GM12878 (cell line): ENCODE measurements at regions not wholly inside any gene's neighbourhood (a gene's known extent, or its start where the extent isn't known, plus 50 kb on each side); places are given as distances from the start of the nearest gene placed in this dataset.

Source experiments
- ATAC-seq: fragments of 200-7000 bp; cut with Tn5 transposase; 3 replicates; pipeline ENCODE4 v1.9.1; 2020; ENCODE audit warnings: mild to moderate bottlenecking, moderate library complexity
- BruUV-seq: library from RNA; stranded (reverse); fragments of 400-500 nt; replicated peaks from 2 replicates; lab custom pipeline; 2021; lab: Mats Ljungman, UMichigan
- CTCF ChIA-PET: fragments of 300-600 bp; sonication (Branson Sonifier 250); formaldehyde crosslinking; extraction: SDS; loops from one replicate; lab custom pipeline; 2021; ENCODE audit warnings: inconsistent platforms; lab: Yijun Ruan, JAX
- POLR2A ChIA-PET: fragments of 350-600 bp; formaldehyde crosslinking; extraction: SDS; loops from one replicate; lab custom pipeline; 2021; ENCODE audit warnings: inconsistent platforms; lab: Charles Lee
- RAD21 ChIA-PET: fragments of 300-600 bp; sonication (Branson Sonifier 250); formaldehyde crosslinking; loops from one replicate; lab custom pipeline; 2023; ENCODE audit warnings: antibody characterized with exemption; ENCODE audit not compliant: unreplicated experiment; lab: Charles Lee
- SMC1A ChIA-PET: fragments of 300-600 bp; sonication (Branson Sonifier 250); formaldehyde crosslinking; loops from one replicate; lab custom pipeline; 2023; ENCODE audit not compliant: unreplicated experiment, uncharacterized antibody; lab: Charles Lee
- DNase-seq: peaks from one replicate; pipeline ENCODE4 v3.0.0-alpha.2; 2011; ENCODE audit warnings: low read depth, low spot score
- FAIRE-seq: peaks from 3 replicates; lab custom pipeline; 2011; peaks lifted over from hg19 to GRCh38; lab: Jason Lieb, UNC
- H2AFZ ChIP-seq: 2 replicates; pipeline ENCODE4 v1.6.0; 2011; ENCODE audit warnings: low read depth, low read length, control low read depth; ENCODE audit not compliant: control insufficient read depth
- H3K27ac ChIP-seq: 2 replicates; pipeline ENCODE4 v1.5.1; 2011; ENCODE audit warnings: control low read depth; ENCODE audit not compliant: control insufficient read depth, insufficient read depth
- H3K27me3 ChIP-seq, 2 experiments: replicated peaks in 1 of 2; 2 replicates each; pipeline versions ENCODE4 v1.6.0 to v1.6.1; 2011; ENCODE audit warnings: low read length in 1 of 2; ENCODE audit not compliant: control insufficient read depth in 2 of 2, insufficient read depth in 2 of 2
- H3K36me3 ChIP-seq, 2 experiments: 2 replicates each; pipeline ENCODE4 v1.5.1; 2011; ENCODE audit warnings: low read length in 1 of 2; ENCODE audit not compliant: control insufficient read depth in 2 of 2, insufficient read depth in 2 of 2
- H3K4me1 ChIP-seq: 2 replicates; pipeline ENCODE4 v1.6.1; 2011; ENCODE audit warnings: mild to moderate bottlenecking, low read length, moderate library complexity, mixed read lengths; ENCODE audit not compliant: control insufficient read depth, insufficient read depth
- H3K4me2 ChIP-seq: 2 replicates; pipeline ENCODE4 v1.6.0; 2011; ENCODE audit warnings: control low read depth; ENCODE audit not compliant: control insufficient read depth, insufficient read depth
- H3K4me3 ChIP-seq: fragments of 200-600 bp; sonication (generic); 2 replicates; pipeline ENCODE4 v1.5.1; 2016
- H3K79me2 ChIP-seq: 2 replicates; pipeline ENCODE4 v1.6.0; 2011; ENCODE audit warnings: low read length; ENCODE audit not compliant: control insufficient read depth, insufficient read depth
- H3K9ac ChIP-seq: 2 replicates; pipeline ENCODE4 v1.8.0; 2011; ENCODE audit warnings: low read length, control low read depth, mixed read lengths; ENCODE audit not compliant: control insufficient read depth, insufficient read depth
- H3K9me3 ChIP-seq: replicated peaks from 3 replicates; pipeline ENCODE4 v1.5.1; 2011; ENCODE audit warnings: mild to moderate bottlenecking, low read length; ENCODE audit not compliant: control insufficient read depth, insufficient read depth
- H4K20me1 ChIP-seq: 2 replicates; pipeline ENCODE4 v1.6.0; 2011; ENCODE audit not compliant: control insufficient read depth, insufficient read depth
- CHD4 ChIP-seq: fragments of 200-600 bp; sonication (generic); IDR thresholded peaks from 2 replicates; pipeline ENCODE4 v1.6.1; 2016; ENCODE audit warnings: mild to moderate bottlenecking
- CTCF ChIP-seq, 3 experiments: IDR thresholded peaks in 2 of 3; conservative IDR thresholded peaks in 1 of 3; 2 replicates each; pipeline ENCODE4 v1.5.1; 2011; ENCODE audit warnings: low read depth in 3 of 3, low read length in 3 of 3, mild to moderate bottlenecking in 3 of 3, control low read depth in 2 of 3, moderate library complexity in 2 of 3, inconsistent platforms in 1 of 3, mixed read lengths in 1 of 3; ENCODE audit not compliant: control insufficient read depth in 2 of 3, insufficient read depth in 1 of 3; ENCODE audit errors: extremely low read depth in 1 of 3
- E2F8 ChIP-seq: fragments of 450-650 bp; IDR thresholded peaks from 2 replicates; pipeline ENCODE4 v1.6.1; 2018; ENCODE audit warnings: mild to moderate bottlenecking, low read depth, moderate library complexity; ENCODE audit not compliant: partially characterized antibody
- HDAC2 ChIP-seq: fragments of 200-600 bp; sonication (generic); IDR thresholded peaks from 2 replicates; pipeline ENCODE4 v1.6.1; 2017
- MXI1 ChIP-seq: fragments of 150-350 bp; IDR thresholded peaks from 2 replicates; pipeline ENCODE4 v1.6.1; 2011; ENCODE audit warnings: low read depth, mild to moderate bottlenecking, inconsistent platforms, low read length, improper control_type of control experiment
- NFYA ChIP-seq: IDR thresholded peaks from 2 replicates; pipeline ENCODE4 v1.6.1; 2011; ENCODE audit warnings: low read depth, mild to moderate bottlenecking, low read length, improper control_type of control experiment, borderline replicate concordance
- NR2C1 ChIP-seq: fragments of 450-650 bp; IDR thresholded peaks from 2 replicates; pipeline ENCODE4 v1.6.1; 2017; ENCODE audit warnings: antibody characterized with exemption, mild to moderate bottlenecking, moderate library complexity
- PKNOX1 ChIP-seq: fragments of 450-650 bp; IDR thresholded peaks from 2 replicates; pipeline ENCODE4 v1.6.1; 2016; ENCODE audit warnings: mild to moderate bottlenecking
- SMC3 ChIP-seq: IDR thresholded peaks from 2 replicates; pipeline ENCODE4 v1.6.1; 2011; ENCODE audit warnings: low read length, improper control_type of control experiment, borderline replicate concordance
- SRF ChIP-seq, 2 experiments: IDR thresholded peaks; 2 replicates each; pipeline ENCODE4 v1.6.1; 2011; ENCODE audit warnings: low read depth in 2 of 2, low read length in 2 of 2, mild to moderate bottlenecking in 1 of 2, moderate library complexity in 1 of 2
- TARDBP ChIP-seq: IDR thresholded peaks from 2 replicates; pipeline ENCODE4 v1.6.1; 2016; ENCODE audit warnings: borderline replicate concordance
- USF1 ChIP-seq: IDR thresholded peaks from 2 replicates; pipeline ENCODE4 v1.6.1; 2011; ENCODE audit warnings: borderline replicate concordance, low read depth, mild to moderate bottlenecking, moderate library complexity, mixed read lengths, low read length; ENCODE audit not compliant: insufficient read depth; ENCODE audit errors: extremely low read length
- ZNF622 ChIP-seq: fragments of 450-650 bp; IDR thresholded peaks from 2 replicates; pipeline ENCODE4 v1.6.1; 2017; ENCODE audit warnings: mild to moderate bottlenecking, inconsistent platforms
- WGBS: methylation state at CpG from one replicate; pipeline ENCODE4 v1.1.6; 2016; ENCODE audit warnings: low lambda C conversion rate; ENCODE audit not compliant: insufficient replicate concordance, insufficient coverage; ENCODE audit errors: missing lambda C conversion rate; 5-methylcytosine and 5-hydroxymethylcytosine counted together
- in situ Hi-C: fragments of 300-500 bp; cut with MboI; formaldehyde crosslinking; loops from 9 replicates; pipeline ENCODE4 v1.14.3; 2018; ENCODE audit warnings: mixed read lengths
- intact Hi-C: fragments of 100-400 bp; cut with micrococcal nuclease; formaldehyde crosslinking; loops from one replicate; pipeline ENCODE4 v1.14.2; 2022; ENCODE audit not compliant: unreplicated experiment

- TF ChIP-seq E2F8 (no peak), TARDBP (no peak), SRF (IDR thresholded peaks at IDR 0.05; ENCODE audit: low read depth in 2 of 2, low read length in 2 of 2) (no peak)
- TF ChIP-seq, all 136 proteins: peak for 0
These were observed 1978.6 kb upstream of the CDH6 start (continued) for GRCh38 chr5:29214839-29215238.

- ATAC-seq, result no peak
- BruUV-seq, result no TSS peak
- ChIA-PET POLR2A (no interaction called here), SMC1A (no interaction called here), RAD21 (no interaction called here), CTCF (no interaction called here)
- Histone ChIP-seq H3K79me2 (no peaks in the 10 kb centered on the region), H3K27ac (no peak overlapping the region), H3K9ac (no peak overlapping the region), H3K4me2 (no peak overlapping the region), H4K20me1 (no peaks in the 10 kb centered on the region), H3K4me3 (no peak overlapping the region), H3K36me3 (no peaks in the 10 kb centered on the region), H3K4me1 (no peaks in the 10 kb centered on the region), H2AFZ (no peak overlapping the region), H3K27me3 (no peaks in the 10 kb centered on the region), H3K9me3 (no peaks in the 10 kb centered on the region)
- DNase-seq, result no peak
- intact Hi-C loops, result no loop called here
- FAIRE-seq, result no peak
- in situ Hi-C loops, result no loop called here
- WGBS, result 47% methylated on average over 3 of the region's 3 CpGs
- no peak for TF ChIP-seq USF1
- TF ChIP-seq HDAC2, result no peak
- TF ChIP-seq CHD4, result no peak
- no peak for TF ChIP-seq SMC3
- TF ChIP-seq ZNF622, result no peak
- no peak for TF ChIP-seq CTCF (IDR thresholded peaks at IDR 0.05 in 2 of 3, conservative IDR thresholded peaks at IDR 0.05 in 1 of 3; ENCODE audit: control insufficient read depth in 2 of 3, extremely low read depth in 1 of 3, insufficient read depth in 1 of 3, low read depth in 3 of 3, low read length in 3 of 3)
- no peak for TF ChIP-seq PKNOX1
- TF ChIP-seq NR2C1, result no peak
- no peak for TF ChIP-seq MXI1
- no peak for TF ChIP-seq NFYA
These were observed 1980.0 kb upstream of the CDH6 start for GRCh38 chr5:29213475-29213874.
